ENCODE measurements at regions not wholly inside any gene's neighbourhood (a gene's known extent, or its start where the extent isn't known, plus 50 kb on each side); places are given as distances from the start of the nearest gene placed in this dataset.

DNA sequence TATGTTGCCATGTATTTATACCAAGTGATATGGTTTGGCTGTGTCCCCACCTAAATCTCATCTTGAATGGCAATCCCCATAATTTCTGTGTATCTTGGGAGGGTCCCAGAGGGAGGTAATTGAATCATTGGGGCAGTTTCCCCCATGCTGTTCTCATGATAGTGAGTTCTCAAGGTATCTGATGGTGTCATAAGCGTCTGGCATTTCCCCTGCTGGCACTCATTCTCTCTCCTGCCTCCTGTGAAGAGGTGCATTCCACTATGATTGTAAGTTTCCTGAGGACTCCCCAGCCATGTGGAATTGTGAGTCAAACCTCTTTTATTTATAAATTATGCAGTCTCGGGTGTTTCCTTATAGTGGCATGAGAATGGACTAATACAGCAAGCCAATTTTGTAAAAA is 140.8 kb upstream of the ADAMTSL1 start:
- TF ChIP-seq, protein P1, sequence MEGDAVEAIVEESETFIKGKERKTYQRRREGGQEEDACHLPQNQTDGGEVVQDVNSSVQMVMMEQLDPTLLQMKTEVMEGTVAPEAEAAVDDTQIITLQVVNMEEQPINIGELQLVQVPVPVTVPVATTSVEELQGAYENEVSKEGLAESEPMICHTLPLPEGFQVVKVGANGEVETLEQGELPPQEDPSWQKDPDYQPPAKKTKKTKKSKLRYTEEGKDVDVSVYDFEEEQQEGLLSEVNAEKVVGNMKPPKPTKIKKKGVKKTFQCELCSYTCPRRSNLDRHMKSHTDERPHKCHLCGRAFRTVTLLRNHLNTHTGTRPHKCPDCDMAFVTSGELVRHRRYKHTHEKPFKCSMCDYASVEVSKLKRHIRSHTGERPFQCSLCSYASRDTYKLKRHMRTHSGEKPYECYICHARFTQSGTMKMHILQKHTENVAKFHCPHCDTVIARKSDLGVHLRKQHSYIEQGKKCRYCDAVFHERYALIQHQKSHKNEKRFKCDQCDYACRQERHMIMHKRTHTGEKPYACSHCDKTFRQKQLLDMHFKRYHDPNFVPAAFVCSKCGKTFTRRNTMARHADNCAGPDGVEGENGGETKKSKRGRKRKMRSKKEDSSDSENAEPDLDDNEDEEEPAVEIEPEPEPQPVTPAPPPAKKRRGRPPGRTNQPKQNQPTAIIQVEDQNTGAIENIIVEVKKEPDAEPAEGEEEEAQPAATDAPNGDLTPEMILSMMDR (IDR thresholded peaks at IDR 0.05) = no peak
- TF ChIP-seq POLR2AphosphoS5 (IDR thresholded peaks at IDR 0.05) = no peak

Data from prostate gland (tissue), 2 donors.